Esophagus muscularis mucosa (tissue), 4 donors: ENCODE measurements at regions not wholly inside any gene's neighbourhood (a gene's known extent, or its start where the extent isn't known, plus 50 kb on each side); places are given as distances from the start of the nearest gene placed in this dataset.

ENCODE experiments used
- CTCF ChIP-seq, 3 experiments: fragments of 200-600 bp in 2 of 3; fragments of 450-650 bp in 1 of 3; sonication (generic) in 2 of 3; IDR thresholded peaks; one replicate each; pipeline ENCODE4 v1.5.1; 2017 to 2019; ENCODE audit warnings: antibody characterized with exemption in 3 of 3, mild to moderate bottlenecking in 2 of 3, moderate library complexity in 1 of 3
- EP300 ChIP-seq: sonication (generic); formaldehyde crosslinking; IDR thresholded peaks from one replicate; pipeline ENCODE4 v1.6.1; 2017; ENCODE audit warnings: antibody characterized with exemption
- POLR2A ChIP-seq: fragments of 450-650 bp; IDR thresholded peaks from one replicate; pipeline ENCODE4 v1.6.1; 2017; ENCODE audit warnings: antibody characterized with exemption, moderate library complexity, mild to moderate bottlenecking, low read depth
- POLR2AphosphoS5 ChIP-seq, 2 donors: sonication (generic); formaldehyde crosslinking; IDR thresholded peaks; one replicate each; pipeline ENCODE4 v1.6.1; 2017; ENCODE audit warnings: antibody characterized with exemption in 2 of 2

DNA sequence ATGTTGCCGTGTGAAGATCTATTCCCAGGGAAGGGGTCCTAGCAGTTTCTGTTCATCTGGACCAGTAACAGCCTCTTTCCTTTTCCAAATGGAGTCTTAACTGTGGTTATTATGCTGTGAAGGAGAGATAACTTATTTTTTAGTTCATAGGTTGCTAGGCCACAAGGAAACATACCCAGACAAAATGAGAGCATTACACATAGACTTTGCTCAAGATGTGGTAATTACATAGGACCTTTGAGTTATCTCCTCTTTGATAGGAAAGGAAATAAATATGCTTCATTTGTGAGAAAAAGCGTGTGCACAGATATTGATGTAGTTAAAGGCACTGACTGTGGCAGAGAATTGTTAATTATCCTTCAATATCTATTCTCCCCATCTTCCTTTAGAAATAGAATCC lies 52.5 kb upstream of the SNX2 start:
- TF ChIP-seq CTCF (IDR thresholded peaks at IDR 0.05) (no peak), POLR2A (no peak), POLR2AphosphoS5 (IDR thresholded peaks at IDR 0.05) (no peak), EP300 (no peak)
